Panc1 (cell line): ENCODE measurements at regions not wholly inside any gene's neighbourhood (a gene's known extent, or its start where the extent isn't known, plus 50 kb on each side); places are given as distances from the start of the nearest gene placed in this dataset.

Source experiments
- ATAC-seq: fragments of 200-7000 bp; cut with Tn5 transposase; 2 replicates; pipeline ENCODE4 v1.9.1; 2020; ENCODE audit warnings: mild to moderate bottlenecking, moderate library complexity
- BruUV-seq: library from RNA; stranded (reverse); fragments of 400-500 nt; replicated peaks from 2 replicates; lab custom pipeline; 2021; lab: Mats Ljungman, UMichigan
- CTCF ChIA-PET: fragments of 300-600 bp; sonication (Branson Sonifier 250); formaldehyde crosslinking; loops from one replicate; lab custom pipeline; 2022; ENCODE audit warnings: antibody characterized with exemption; lab: Charles Lee
- POLR2A ChIA-PET: fragments of 300-600 bp; sonication (Branson Sonifier 250); formaldehyde crosslinking; loops from one replicate; lab custom pipeline; 2022; ENCODE audit warnings: antibody characterized with exemption; lab: Charles Lee
- DNase-seq: peaks from one replicate; pipeline ENCODE4 v3.0.0-alpha.2; 2010; ENCODE audit warnings: low read depth, low spot score
- H3K27ac ChIP-seq: 2 replicates; pipeline ENCODE4 v1.5.1; 2011; ENCODE audit warnings: mild to moderate bottlenecking, low read length, inconsistent platforms
- H3K27me3 ChIP-seq: fragments of 200-500 bp; sonication (Bioruptor generic); 2 replicates; pipeline ENCODE4 v1.6.0; 2014; ENCODE audit warnings: low read length, inconsistent platforms; ENCODE audit not compliant: control insufficient read depth, insufficient read depth
- H3K36me3 ChIP-seq: fragments of 200-500 bp; sonication (Bioruptor generic); 2 replicates; pipeline ENCODE4 v1.5.1; 2014; ENCODE audit warnings: inconsistent platforms, mild to moderate bottlenecking, low read length, moderate library complexity; ENCODE audit not compliant: control insufficient read depth, insufficient read depth
- H3K4me1 ChIP-seq: 2 replicates; pipeline ENCODE4 v1.5.1; 2011; ENCODE audit warnings: inconsistent platforms, mild to moderate bottlenecking, low read length, moderate library complexity; ENCODE audit not compliant: control insufficient read depth, insufficient read depth
- H3K4me3 ChIP-seq, 2 experiments: 2 replicates each; pipeline ENCODE4 v1.5.1; 2011 to 2012; ENCODE audit warnings: low read depth in 2 of 2, low read length in 2 of 2, mild to moderate bottlenecking in 2 of 2, inconsistent platforms in 1 of 2, moderate library complexity in 1 of 2
- H3K9me3 ChIP-seq: fragments of 200-500 bp; sonication (Bioruptor generic); 2 replicates; pipeline ENCODE4 v1.5.1; 2014; ENCODE audit warnings: low read depth, mild to moderate bottlenecking, inconsistent platforms, low read length, moderate library complexity; ENCODE audit not compliant: control insufficient read depth, insufficient read depth
- POLR2AphosphoS5 ChIP-seq: IDR thresholded peaks from 2 replicates; pipeline ENCODE4 v1.6.1; 2012; ENCODE audit warnings: mild to moderate bottlenecking, low read depth, low read length, moderate library complexity
- REST ChIP-seq, 2 experiments: IDR thresholded peaks; 2 replicates each; pipeline ENCODE4 v1.6.1; 2011 to 2012; ENCODE audit warnings: low read depth in 2 of 2, control low read depth in 1 of 2, low read length in 1 of 2, mild to moderate bottlenecking in 1 of 2, moderate library complexity in 1 of 2; ENCODE audit not compliant: insufficient read depth in 1 of 2
- SIN3A ChIP-seq: IDR thresholded peaks from 2 replicates; pipeline ENCODE4 v1.6.1; 2012; ENCODE audit warnings: low read depth, mild to moderate bottlenecking, low read length, moderate library complexity, borderline replicate concordance; ENCODE audit not compliant: insufficient read depth
- TCF7L2 ChIP-seq: IDR thresholded peaks from 2 replicates; pipeline ENCODE4 v1.6.1; 2011; ENCODE audit warnings: mild to moderate bottlenecking, low read depth, low read length, inconsistent platforms
- in situ Hi-C: cut with HindIII; loops from 2 replicates; pipeline ENCODE4 v1.10.0; 2016; ENCODE audit warnings: low sequenced_read_pairs, low pct_unique_long_range_greater_than_20kb
- intact Hi-C: fragments of 100-400 bp; cut with micrococcal nuclease; formaldehyde crosslinking; loops from one replicate; pipeline ENCODE4 v1.10.0; 2022; ENCODE audit not compliant: unreplicated experiment
- TF ChIP-seq, protein P1 (sequence below): fragments of 450-650 bp; IDR thresholded peaks from 2 replicates; pipeline ENCODE4 v1.5.1; 2017; ENCODE audit warnings: mild to moderate bottlenecking

GRCh38 chr11:70846781-70847655 is 405.4 kb downstream of the SHANK2 start:
- peaks cover 5% of the 10 kb centered on the region; the same call in 1 of the 2 replicates for H3K27me3 ChIP-seq
- no peak for DNase-seq
- H3K27ac ChIP-seq: no peak overlapping the region
- no TSS peak for BruUV-seq
- no peaks in the 10 kb centered on the region for H3K4me1 ChIP-seq
- TF ChIP-seq TCF7L2: no peak
- TF ChIP-seq REST (IDR thresholded peaks at IDR 0.05; ENCODE audit: insufficient read depth in 1 of 2, low read depth in 2 of 2, low read length in 1 of 2): no peak
- no peak for TF ChIP-seq SIN3A
- TF ChIP-seq, protein P1, sequence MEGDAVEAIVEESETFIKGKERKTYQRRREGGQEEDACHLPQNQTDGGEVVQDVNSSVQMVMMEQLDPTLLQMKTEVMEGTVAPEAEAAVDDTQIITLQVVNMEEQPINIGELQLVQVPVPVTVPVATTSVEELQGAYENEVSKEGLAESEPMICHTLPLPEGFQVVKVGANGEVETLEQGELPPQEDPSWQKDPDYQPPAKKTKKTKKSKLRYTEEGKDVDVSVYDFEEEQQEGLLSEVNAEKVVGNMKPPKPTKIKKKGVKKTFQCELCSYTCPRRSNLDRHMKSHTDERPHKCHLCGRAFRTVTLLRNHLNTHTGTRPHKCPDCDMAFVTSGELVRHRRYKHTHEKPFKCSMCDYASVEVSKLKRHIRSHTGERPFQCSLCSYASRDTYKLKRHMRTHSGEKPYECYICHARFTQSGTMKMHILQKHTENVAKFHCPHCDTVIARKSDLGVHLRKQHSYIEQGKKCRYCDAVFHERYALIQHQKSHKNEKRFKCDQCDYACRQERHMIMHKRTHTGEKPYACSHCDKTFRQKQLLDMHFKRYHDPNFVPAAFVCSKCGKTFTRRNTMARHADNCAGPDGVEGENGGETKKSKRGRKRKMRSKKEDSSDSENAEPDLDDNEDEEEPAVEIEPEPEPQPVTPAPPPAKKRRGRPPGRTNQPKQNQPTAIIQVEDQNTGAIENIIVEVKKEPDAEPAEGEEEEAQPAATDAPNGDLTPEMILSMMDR: no peak
- no peak for TF ChIP-seq POLR2AphosphoS5
- no peaks in the 10 kb centered on the region for H3K9me3 ChIP-seq
- in situ Hi-C loops: no loop called here
- ChIA-PET POLR2A (no interaction called here), CTCF (no interaction called here)
- no peak overlapping the region for H3K4me3 ChIP-seq
- no peak for ATAC-seq
- no peaks in the 10 kb centered on the region for H3K36me3 ChIP-seq
- intact Hi-C loops: no loop called here

GRCh38 chr11:70848243-70848750 is 404.1 kb downstream of the SHANK2 start:
- intact Hi-C loops: no loop called here
- no peak overlapping the region for H3K27ac ChIP-seq
- H3K27me3 ChIP-seq: peaks cover 5% of the 10 kb centered on the region; the same call in 1 of the 2 replicates
- ChIA-PET POLR2A (no interaction called here), CTCF (no interaction called here)
- no peaks in the 10 kb centered on the region for H3K36me3 ChIP-seq
- no peaks in the 10 kb centered on the region for H3K4me1 ChIP-seq
- no peak overlapping the region for H3K4me3 ChIP-seq
- in situ Hi-C loops: no loop called here
- DNase-seq: no peak
- no TSS peak for BruUV-seq
- H3K9me3 ChIP-seq: no peaks in the 10 kb centered on the region
- TF ChIP-seq, protein P1: no peak
- TF ChIP-seq TCF7L2 (no peak), POLR2AphosphoS5 (no peak), SIN3A (no peak), REST (IDR thresholded peaks at IDR 0.05; ENCODE audit: insufficient read depth in 1 of 2, low read depth in 2 of 2, low read length in 1 of 2) (no peak)
- no peak for ATAC-seq
